SK-N-SH (cell line): ENCODE measurements at regions not wholly inside any gene's neighbourhood (a gene's known extent, or its start where the extent isn't known, plus 50 kb on each side); places are given as distances from the start of the nearest gene placed in this dataset.
A peak's percentile ranks its signal among the peaks of the same experiment; 100 is the strongest.

ENCODE experiments used
- CTCF ChIA-PET: fragments of 300-600, 350-600 bp; formaldehyde crosslinking; extraction: SDS; loops from one replicate; lab custom pipeline; 2021; lab: Yijun Ruan, JAX
- POLR2A ChIA-PET: fragments of 350-600 bp; sonication (Branson Sonifier 250); formaldehyde crosslinking; extraction: SDS; loops from one replicate; lab custom pipeline; 2020; ENCODE audit warnings: antibody characterized with exemption, inconsistent platforms; lab: Yijun Ruan, JAX
- DNase-seq: peaks from one replicate; pipeline ENCODE4 v3.0.0; 2012
- H2AFZ ChIP-seq: fragments of 200-600 bp; sonication (generic); 2 replicates; pipeline ENCODE4 v1.8.1; 2016; ENCODE audit warnings: antibody characterized with exemption, mild to moderate bottlenecking, low read depth
- H3F3A ChIP-seq: fragments of 200-600 bp; sonication (generic); replicated peaks from 2 replicates; pipeline ENCODE3; 2016; ENCODE audit warnings: antibody characterized with exemption, mild to moderate bottlenecking; ENCODE audit not compliant: insufficient read depth
- H3K27ac ChIP-seq, 2 experiments: fragments of 200-500 bp in 1 of 2; fragments of 200-600 bp in 1 of 2; sonication (Bioruptor generic) in 1 of 2; sonication (generic), shearing (Covaris generic) in 1 of 2; 2 replicates each; pipeline versions ENCODE4 v1.5.1 to v1.6.1; 2014 to 2016; ENCODE audit warnings: low read depth in 2 of 2, inconsistent platforms in 1 of 2, low read length in 1 of 2, mild to moderate bottlenecking in 1 of 2, mixed read lengths in 1 of 2
- H3K27me3 ChIP-seq: fragments of 200-600 bp; sonication (generic), shearing (Covaris generic); 2 replicates; pipeline ENCODE4 v1.6.1; 2016; ENCODE audit warnings: mixed run types; ENCODE audit not compliant: insufficient read depth
- H3K36me3 ChIP-seq, 2 experiments: fragments of 200-500 bp in 1 of 2; fragments of 200-600 bp in 1 of 2; sonication (Bioruptor generic) in 1 of 2; sonication (generic) in 1 of 2; replicated peaks in 1 of 2; 2 replicates each; pipeline versions ENCODE3 to v1.5.1; 2014 to 2016; ENCODE audit warnings: low read length in 1 of 2, mild to moderate bottlenecking in 1 of 2; ENCODE audit not compliant: insufficient read depth in 2 of 2, control insufficient read depth in 1 of 2
- H3K4me1 ChIP-seq, 2 experiments: fragments of 200-500 bp in 1 of 2; fragments of 200-600 bp in 1 of 2; sonication (Bioruptor generic) in 1 of 2; sonication (generic), shearing (Covaris generic) in 1 of 2; 2 replicates each; pipeline versions ENCODE4 v1.5.1 to v1.6.1; 2014 to 2016; ENCODE audit warnings: low read depth in 1 of 2, low read length in 1 of 2, mixed run types in 1 of 2; ENCODE audit not compliant: insufficient read depth in 2 of 2, control insufficient read depth in 1 of 2
- H3K4me2 ChIP-seq: fragments of 200-600 bp; sonication (generic), shearing (Covaris generic); 2 replicates; pipeline ENCODE4 v1.6.1; 2017; ENCODE audit warnings: mixed run types
- H3K4me3 ChIP-seq, 2 experiments: fragments of 200-500 bp in 1 of 2; fragments of 200-600 bp in 1 of 2; sonication (Bioruptor generic) in 1 of 2; sonication (generic), shearing (Covaris generic) in 1 of 2; 2 replicates each; pipeline versions ENCODE4 v1.5.1 to v1.8.1; 2014 to 2016; ENCODE audit warnings: low read depth in 2 of 2, inconsistent platforms in 1 of 2, low read length in 1 of 2, mild to moderate bottlenecking in 1 of 2, mixed read lengths in 1 of 2, moderate library complexity in 1 of 2
- H3K79me2 ChIP-seq: fragments of 200-600 bp; sonication (generic); 2 replicates; pipeline ENCODE4 v1.8.1; 2017; ENCODE audit warnings: mild to moderate bottlenecking; ENCODE audit not compliant: insufficient read depth
- H3K9ac ChIP-seq: fragments of 200-600 bp; sonication (generic); 2 replicates; pipeline ENCODE4 v1.6.1; 2017; ENCODE audit warnings: mixed run types
- H3K9me2 ChIP-seq: fragments of 200-600 bp; sonication (generic); 2 replicates; pipeline ENCODE4 v1.6.1; 2017; ENCODE audit warnings: mixed run types
- H3K9me3 ChIP-seq: fragments of 200-600 bp; sonication (generic); 2 replicates; pipeline ENCODE4 v1.6.1; 2017; ENCODE audit warnings: mixed run types, mild to moderate bottlenecking, moderate library complexity
- H4K20me1 ChIP-seq: fragments of 200-600 bp; sonication (generic); 2 replicates; pipeline ENCODE4 v1.6.1; 2017; ENCODE audit warnings: mild to moderate bottlenecking, mixed run types; ENCODE audit not compliant: insufficient read depth
- CHD2 ChIP-seq: fragments of 150-350 bp; IDR thresholded peaks from 2 replicates; pipeline ENCODE4 v1.6.1; 2018; ENCODE audit warnings: low read length; ENCODE audit not compliant: partially characterized antibody
- EP300 ChIP-seq, 2 experiments: IDR thresholded peaks; 2 replicates each; pipeline versions ENCODE4 v1.4.0 to v1.6.1; 2012; ENCODE audit warnings: borderline replicate concordance in 1 of 2, low read depth in 1 of 2, low read length in 1 of 2
- FOSL2 ChIP-seq: IDR thresholded peaks from 2 replicates; pipeline ENCODE4 v1.4.0; 2012; ENCODE audit warnings: low read depth, mild to moderate bottlenecking, moderate library complexity, borderline replicate concordance
- FOXJ3 ChIP-seq: sonication (generic); formaldehyde crosslinking; IDR thresholded peaks from 2 replicates; pipeline ENCODE4 v1.5.1; 2020; ENCODE audit warnings: mild to moderate bottlenecking, missing genetic modification reagents
- FOXM1 ChIP-seq: IDR thresholded peaks from 2 replicates; pipeline ENCODE4 v1.4.0; 2012; ENCODE audit warnings: low read depth, mild to moderate bottlenecking
- GABPA ChIP-seq: IDR thresholded peaks from 2 replicates; pipeline ENCODE4 v1.4.0; 2012; ENCODE audit warnings: low read depth, mild to moderate bottlenecking
- GATA2 ChIP-seq: sonication (generic); formaldehyde crosslinking; IDR thresholded peaks from 2 replicates; pipeline ENCODE4 v1.5.0; 2020; ENCODE audit warnings: mild to moderate bottlenecking, missing genetic modification reagents
- JUND ChIP-seq: IDR thresholded peaks from 2 replicates; pipeline ENCODE4 v1.4.0; 2012
- MEF2A ChIP-seq: IDR thresholded peaks from 2 replicates; pipeline ENCODE4 v1.4.0; 2012; ENCODE audit warnings: low read depth, borderline replicate concordance
- MXI1 ChIP-seq: IDR thresholded peaks from 2 replicates; pipeline ENCODE4 v1.6.1; 2012; ENCODE audit warnings: mild to moderate bottlenecking, low read depth, low read length, improper control_type of control experiment
- NFIC ChIP-seq: IDR thresholded peaks from 2 replicates; pipeline ENCODE4 v1.4.0; 2012; ENCODE audit warnings: borderline replicate concordance
- POLR2AphosphoS5 ChIP-seq: IDR thresholded peaks from 2 replicates; pipeline ENCODE4 v1.6.1; 2012; ENCODE audit warnings: low read depth, low read length
- RAD21 ChIP-seq: IDR thresholded peaks from 2 replicates; pipeline ENCODE4 v1.6.1; 2012; ENCODE audit warnings: mild to moderate bottlenecking, low read length
- RXRA ChIP-seq: IDR thresholded peaks from 2 replicates; pipeline ENCODE4 v1.4.0; 2012; ENCODE audit warnings: low read depth, mild to moderate bottlenecking, borderline replicate concordance
- SIN3A ChIP-seq: IDR thresholded peaks from 2 replicates; pipeline ENCODE4 v1.6.1; 2012; ENCODE audit warnings: low read depth, mild to moderate bottlenecking, low read length, moderate library complexity, borderline replicate concordance
- SMC3 ChIP-seq: IDR thresholded peaks from 2 replicates; pipeline ENCODE4 v1.6.1; 2012; ENCODE audit warnings: low read depth, low read length, improper control_type of control experiment
- TCF12 ChIP-seq: IDR thresholded peaks from 2 replicates; pipeline ENCODE4 v1.4.0; 2012
- TEAD4 ChIP-seq: IDR thresholded peaks from 2 replicates; pipeline ENCODE4 v1.4.0; 2012; ENCODE audit warnings: mild to moderate bottlenecking, borderline replicate concordance; ENCODE audit not compliant: insufficient read depth
- USF2 ChIP-seq: fragments of 150-350 bp; IDR thresholded peaks from 2 replicates; pipeline ENCODE4 v1.6.1; 2017; ENCODE audit warnings: antibody characterized with exemption, low read length, low read depth, borderline replicate concordance
- YY1 ChIP-seq: IDR thresholded peaks from 2 replicates; pipeline ENCODE4 v1.4.0; 2012; ENCODE audit warnings: low read depth, mild to moderate bottlenecking
- WGBS: methylation state at CpG from one replicate; pipeline ENCODE4 v1.1.6; 2017; ENCODE audit warnings: low lambda C conversion rate; 5-methylcytosine and 5-hydroxymethylcytosine counted together
- TF ChIP-seq, protein P1 (sequence below): IDR thresholded peaks from 2 replicates; pipeline ENCODE4 v1.4.0; 2012; ENCODE audit warnings: low read depth, borderline replicate concordance
- TF ChIP-seq, protein P2 (sequence below): IDR thresholded peaks from 2 replicates; pipeline ENCODE4 v1.4.0; 2012; ENCODE audit warnings: low read depth, borderline replicate concordance

- DNase-seq = peak; percentile 13
- CTCF ChIA-PET = interaction anchor here (0.5 to 2.0 kb wide), 5 partner anchors 13 to 130 kb away, joined by 3 to 12 read pairs (median 3); no protein-coding TSS in a partner anchor
- H3K9me3 ChIP-seq = no peaks in the 10 kb centered on the region
Measured at GRCh38 chr4:1499465-1499864, 93.2 kb upstream of the NKX1-1 start.

DNA sequence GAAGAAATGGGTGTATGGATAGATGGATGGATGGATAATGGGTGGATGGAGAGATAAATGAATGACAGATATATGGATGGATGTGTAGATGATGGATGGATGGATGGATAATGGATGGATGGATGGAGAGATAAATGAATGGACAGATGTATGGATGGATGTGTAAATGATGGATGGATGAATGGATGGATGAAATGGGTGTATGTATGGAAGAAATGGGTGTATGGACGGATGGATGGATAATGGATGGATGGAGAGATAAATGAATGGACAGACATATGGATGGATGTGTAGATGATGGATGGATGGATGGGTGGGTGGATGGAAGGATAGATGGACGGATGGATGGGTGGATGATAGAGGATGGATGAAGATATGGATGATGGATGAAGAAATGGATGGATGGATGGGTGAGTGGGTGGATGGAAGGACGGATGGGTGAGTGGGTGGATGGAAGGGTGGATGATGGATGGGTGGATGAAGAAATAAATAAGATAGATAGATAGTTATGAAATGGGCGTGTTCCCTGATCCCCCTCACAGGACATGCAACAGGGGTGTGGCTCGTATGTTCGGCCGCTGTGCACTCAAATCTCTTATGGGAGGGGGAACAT, 91.1 kb upstream of the NKX1-1 start:
- H2AFZ ChIP-seq = no peak overlapping the region
- CTCF ChIA-PET = interaction anchor here (1.9 kb wide), 1 partner anchor 16 kb away, joined by 9 read pairs; no protein-coding TSS in a partner anchor

More at GRCh38 chr4:1499465-1499864, 93.2 kb upstream of the NKX1-1 start:
- H3K4me3 ChIP-seq = no peak overlapping the region
- H3K4me2 ChIP-seq = no peak overlapping the region
- POLR2A ChIA-PET = no interaction called here
- H3F3A ChIP-seq = no peaks in the 10 kb centered on the region
- 6% methylated on average over 3 of the region's 7 CpGs for WGBS
- H3K9ac ChIP-seq = no peak overlapping the region
- H3K4me1 ChIP-seq = no peaks in the 10 kb centered on the region
- no peak overlapping the region for H3K27ac ChIP-seq
- H3K36me3 ChIP-seq = no peaks in the 10 kb centered on the region
- H3K79me2 ChIP-seq = no peaks in the 10 kb centered on the region
- TF ChIP-seq NFIC (no peak), MXI1 (no peak), EP300 (IDR thresholded peaks at IDR 0.05; ENCODE audit: borderline replicate concordance in 1 of 2, low read depth in 1 of 2, low read length in 1 of 2) (no peak), CHD2 (no peak), FOXM1 (no peak), GABPA (no peak), TCF12 (no peak), FOSL2 (no peak), SIN3A (no peak)
- H2AFZ ChIP-seq = no peak overlapping the region
- peaks cover 23% of the 10 kb centered on the region for H3K27me3 ChIP-seq
- H4K20me1 ChIP-seq = no peaks in the 10 kb centered on the region
- H3K9me2 ChIP-seq = no peaks in the 10 kb centered on the region

More for the DNA sequence above, 91.1 kb upstream of the NKX1-1 start:
- Histone ChIP-seq H3K9ac (no peak overlapping the region), H3F3A (no peaks in the 10 kb centered on the region), H3K9me2 (no peaks in the 10 kb centered on the region), H3K4me2 (no peak overlapping the region), H3K27me3 (peaks cover 44% of the 10 kb centered on the region), H3K79me2 (no peaks in the 10 kb centered on the region), H3K4me3 (no peak overlapping the region), H3K27ac (no peak overlapping the region), H3K9me3 (no peaks in the 10 kb centered on the region), H4K20me1 (no peaks in the 10 kb centered on the region), H3K4me1 (no peaks in the 10 kb centered on the region), H3K36me3 (no peaks in the 10 kb centered on the region)
- POLR2A ChIA-PET = no interaction called here
- TF ChIP-seq YY1 = no peak
- TF ChIP-seq, protein P1, sequence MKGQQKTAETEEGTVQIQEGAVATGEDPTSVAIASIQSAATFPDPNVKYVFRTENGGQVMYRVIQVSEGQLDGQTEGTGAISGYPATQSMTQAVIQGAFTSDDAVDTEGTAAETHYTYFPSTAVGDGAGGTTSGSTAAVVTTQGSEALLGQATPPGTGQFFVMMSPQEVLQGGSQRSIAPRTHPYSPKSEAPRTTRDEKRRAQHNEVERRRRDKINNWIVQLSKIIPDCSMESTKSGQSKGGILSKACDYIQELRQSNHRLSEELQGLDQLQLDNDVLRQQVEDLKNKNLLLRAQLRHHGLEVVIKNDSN = no peak
- TF ChIP-seq SIN3A = no peak
- TF ChIP-seq, protein P2, sequence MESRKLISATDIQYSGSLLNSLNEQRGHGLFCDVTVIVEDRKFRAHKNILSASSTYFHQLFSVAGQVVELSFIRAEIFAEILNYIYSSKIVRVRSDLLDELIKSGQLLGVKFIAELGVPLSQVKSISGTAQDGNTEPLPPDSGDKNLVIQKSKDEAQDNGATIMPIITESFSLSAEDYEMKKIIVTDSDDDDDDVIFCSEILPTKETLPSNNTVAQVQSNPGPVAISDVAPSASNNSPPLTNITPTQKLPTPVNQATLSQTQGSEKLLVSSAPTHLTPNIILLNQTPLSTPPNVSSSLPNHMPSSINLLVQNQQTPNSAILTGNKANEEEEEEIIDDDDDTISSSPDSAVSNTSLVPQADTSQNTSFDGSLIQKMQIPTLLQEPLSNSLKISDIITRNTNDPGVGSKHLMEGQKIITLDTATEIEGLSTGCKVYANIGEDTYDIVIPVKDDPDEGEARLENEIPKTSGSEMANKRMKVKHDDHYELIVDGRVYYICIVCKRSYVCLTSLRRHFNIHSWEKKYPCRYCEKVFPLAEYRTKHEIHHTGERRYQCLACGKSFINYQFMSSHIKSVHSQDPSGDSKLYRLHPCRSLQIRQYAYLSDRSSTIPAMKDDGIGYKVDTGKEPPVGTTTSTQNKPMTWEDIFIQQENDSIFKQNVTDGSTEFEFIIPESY = no peak
- no peak for TF ChIP-seq RAD21
- TF ChIP-seq SMC3 = no peak
- TF ChIP-seq USF2 = no peak
- TF ChIP-seq FOXJ3 (CRISPR knock-in tag) = no peak
- no peak for TF ChIP-seq RXRA
- TF ChIP-seq GATA2 (CRISPR knock-in tag) = no peak
- TF ChIP-seq MEF2A = no peak
- TF ChIP-seq CHD2 = no peak
- no peak for TF ChIP-seq FOSL2
- no peak for TF ChIP-seq TEAD4
- TF ChIP-seq POLR2AphosphoS5 = no peak
- TF ChIP-seq JUND = no peak
- DNase-seq = no peak
- 7% methylated on average over 7 of the region's 7 CpGs for WGBS
